ENCODE measurements at regions not wholly inside any gene's neighbourhood (a gene's known extent, or its start where the extent isn't known, plus 50 kb on each side); places are given as distances from the start of the nearest gene placed in this dataset.

GRCh38 chr17:77331301-77331864, 190.6 kb downstream of the SEC14L1 start:
- peak; percentile 92 for TF ChIP-seq CTCF (IDR thresholded peaks at IDR 0.05)
- TF ChIP-seq ZFX (IDR thresholded peaks at IDR 0.05; ENCODE audit: borderline replicate concordance): no peak

All from 22Rv1 (cell line).